ENCODE measurements at regions not wholly inside any gene's neighbourhood (a gene's known extent, or its start where the extent isn't known, plus 50 kb on each side); places are given as distances from the start of the nearest gene placed in this dataset.

- H3K27ac Mint-ChIP-seq, result no peak overlapping the region
- no peak for DNase-seq (ENCODE audit: low spot score)
Measured at GRCh38 chr14:65238456-65238855, 136.1 kb upstream of the MAX start.

DNA sequence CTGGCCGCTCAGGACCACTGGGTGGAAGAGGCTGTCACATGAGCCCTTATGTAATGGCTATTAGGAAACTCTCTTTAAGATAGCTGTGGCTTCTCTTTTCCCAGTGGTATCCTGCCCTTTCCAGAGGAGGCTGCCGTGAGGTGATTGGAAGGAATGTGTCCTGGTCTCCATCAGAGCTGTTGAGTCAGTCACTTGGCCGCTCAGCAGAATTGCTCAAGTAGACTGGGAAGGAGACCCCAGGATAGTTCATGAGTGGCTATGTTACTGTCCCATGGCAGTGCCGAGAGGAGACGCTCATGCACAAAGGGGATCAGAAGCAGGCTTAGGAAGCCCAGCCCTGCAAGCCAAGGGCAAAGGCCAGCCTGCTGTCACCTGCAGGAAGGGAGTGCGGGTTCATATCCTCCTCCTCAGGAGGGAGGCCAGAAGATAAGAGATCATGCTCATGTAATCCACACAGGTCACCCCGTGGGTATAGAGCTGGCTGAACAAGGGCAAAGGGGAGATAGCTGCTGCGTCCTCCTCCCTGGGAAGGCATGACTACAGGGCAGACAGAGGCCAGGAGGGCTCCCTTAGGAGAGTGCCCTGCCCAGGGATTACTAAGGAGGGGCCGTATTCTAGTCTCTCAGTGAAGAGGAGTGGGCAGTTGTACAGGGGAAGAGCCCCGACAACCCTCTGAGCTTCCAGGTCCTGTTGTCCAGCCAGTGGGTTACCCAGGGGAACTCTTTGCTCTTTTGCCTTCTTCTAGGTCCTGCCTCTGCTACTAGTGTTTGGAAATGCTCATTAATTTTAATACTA lies 137.0 kb upstream of the MAX start:
- DNase-seq (ENCODE audit: low spot score), result no peak
- Mint-ChIP-seq H3K36me3 (ENCODE audit: low read depth) (no peaks in the 10 kb centered on the region), H3K27me3 (ENCODE audit: low read depth) (no peaks in the 10 kb centered on the region), H3K9me3 (no peaks in the 10 kb centered on the region), H3K4me3 (no peak overlapping the region), H3K27ac (no peak overlapping the region), H3K4me1 (ENCODE audit: low read depth) (peaks cover 7% of the 10 kb centered on the region)

More at GRCh38 chr14:65238456-65238855, 136.1 kb upstream of the MAX start:
- Mint-ChIP-seq H3K9me3 (no peaks in the 10 kb centered on the region), H3K4me3 (no peak overlapping the region), H3K36me3 (ENCODE audit: low read depth) (no peaks in the 10 kb centered on the region), H3K4me1 (ENCODE audit: low read depth) (peaks cover 7% of the 10 kb centered on the region), H3K27me3 (ENCODE audit: low read depth) (no peaks in the 10 kb centered on the region)

GRCh38 chr14:65239938-65240296 lies 137.6 kb upstream of the MAX start:
- H3K36me3 Mint-ChIP-seq (ENCODE audit: low read depth), result no peaks in the 10 kb centered on the region
- no peaks in the 10 kb centered on the region for H3K9me3 Mint-ChIP-seq
- DNase-seq (ENCODE audit: low spot score), result no peak
- H3K27ac Mint-ChIP-seq, result no peak overlapping the region
- H3K27me3 Mint-ChIP-seq (ENCODE audit: low read depth), result no peaks in the 10 kb centered on the region
- no peak overlapping the region for H3K4me3 Mint-ChIP-seq
- peaks cover 7% of the 10 kb centered on the region for H3K4me1 Mint-ChIP-seq (ENCODE audit: low read depth)

GRCh38 chr14:65241125-65241752 lies 138.9 kb upstream of the MAX start:
- Mint-ChIP-seq H3K27me3 (ENCODE audit: low read depth) (no peaks in the 10 kb centered on the region), H3K4me1 (ENCODE audit: low read depth) (peaks cover 11% of the 10 kb centered on the region), H3K9me3 (peaks cover 4% of the 10 kb centered on the region), H3K4me3 (no peak overlapping the region), H3K27ac (no peak overlapping the region), H3K36me3 (ENCODE audit: low read depth) (no peaks in the 10 kb centered on the region)
- no peak for DNase-seq (ENCODE audit: low spot score)

GRCh38 chr14:65242732-65243134 lies 140.4 kb upstream of the MAX start:
- peaks cover 4% of the 10 kb centered on the region for H3K9me3 Mint-ChIP-seq
- DNase-seq (ENCODE audit: low spot score), result no peak
- no peak overlapping the region for H3K27ac Mint-ChIP-seq
- H3K4me1 Mint-ChIP-seq (ENCODE audit: low read depth), result peaks cover 9% of the 10 kb centered on the region
- no peak overlapping the region for H3K4me3 Mint-ChIP-seq
- H3K36me3 Mint-ChIP-seq (ENCODE audit: low read depth), result no peaks in the 10 kb centered on the region
- no peaks in the 10 kb centered on the region for H3K27me3 Mint-ChIP-seq (ENCODE audit: low read depth)

DNA sequence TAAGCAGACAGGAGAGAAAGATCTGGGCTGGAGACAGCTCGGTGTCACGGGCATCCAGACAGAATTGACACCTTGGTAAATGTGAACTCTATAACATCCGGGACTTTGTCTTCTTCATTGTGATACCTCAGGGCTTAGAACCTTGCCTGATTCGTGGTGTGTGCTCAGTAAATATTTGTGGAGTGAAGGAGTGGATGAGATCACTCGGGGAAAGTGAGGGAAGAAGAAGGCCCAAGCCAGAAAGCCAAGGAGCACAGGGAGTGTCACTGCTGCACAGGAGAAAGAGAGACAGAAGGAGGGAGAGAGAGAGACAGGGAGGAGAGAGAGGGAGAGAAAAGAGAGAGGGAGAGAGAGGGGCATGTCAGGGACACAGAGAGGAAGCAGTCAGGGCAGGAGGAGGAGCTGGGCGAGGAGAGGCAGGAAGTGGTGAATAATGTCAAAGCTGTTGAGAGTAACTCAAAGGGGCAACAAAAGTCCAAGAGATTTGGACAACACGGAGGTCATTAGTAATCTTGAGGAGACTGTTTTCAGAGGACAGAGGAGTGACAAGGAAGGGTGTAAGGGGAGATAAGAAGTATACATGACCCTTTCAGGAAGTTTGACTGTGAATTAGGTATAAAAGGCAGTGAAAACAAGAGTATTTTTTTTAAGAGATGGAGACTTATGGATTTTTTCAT lies 141.6 kb upstream of the MAX start:
- H3K4me3 Mint-ChIP-seq, result no peak overlapping the region
- H3K9me3 Mint-ChIP-seq, result peaks cover 4% of the 10 kb centered on the region
- H3K4me1 Mint-ChIP-seq (ENCODE audit: low read depth), result peaks cover 9% of the 10 kb centered on the region
- H3K36me3 Mint-ChIP-seq (ENCODE audit: low read depth), result no peaks in the 10 kb centered on the region
- H3K27ac Mint-ChIP-seq, result no peak overlapping the region
- no peak for DNase-seq (ENCODE audit: low spot score)
- H3K27me3 Mint-ChIP-seq (ENCODE audit: low read depth), result no peaks in the 10 kb centered on the region

GRCh38 chr14:65249471-65250161 lies 147.3 kb upstream of the MAX start:
- no peak for DNase-seq (ENCODE audit: low spot score)
- no peaks in the 10 kb centered on the region for H3K27me3 Mint-ChIP-seq (ENCODE audit: low read depth)
- peaks cover 4% of the 10 kb centered on the region for H3K9me3 Mint-ChIP-seq
- H3K27ac Mint-ChIP-seq, result no peak overlapping the region
- H3K4me1 Mint-ChIP-seq (ENCODE audit: low read depth), result peaks cover 8% of the 10 kb centered on the region
- no peaks in the 10 kb centered on the region for H3K36me3 Mint-ChIP-seq (ENCODE audit: low read depth)
- H3K4me3 Mint-ChIP-seq, result no peak overlapping the region

DNA sequence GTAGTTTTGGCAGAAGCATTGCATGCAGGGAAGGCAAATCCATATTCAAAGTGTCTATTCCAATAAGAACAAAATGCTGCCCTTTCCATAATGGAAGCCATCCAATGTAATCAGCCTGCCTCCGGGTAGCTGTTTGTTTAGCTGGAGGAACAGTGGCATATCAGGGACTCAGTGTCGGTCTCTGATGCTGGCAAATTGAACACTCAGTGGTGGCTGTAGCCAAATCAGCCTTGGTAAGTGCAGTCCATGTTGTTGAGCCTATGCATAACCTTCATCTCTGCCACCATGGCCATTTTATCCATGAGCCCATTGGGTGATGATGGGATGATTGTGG lies 147.8 kb upstream of the MAX start:
- Mint-ChIP-seq H3K27me3 (ENCODE audit: low read depth) (no peaks in the 10 kb centered on the region), H3K4me1 (ENCODE audit: low read depth) (peaks cover 12% of the 10 kb centered on the region), H3K9me3 (peaks cover 4% of the 10 kb centered on the region), H3K4me3 (no peak overlapping the region), H3K27ac (no peak overlapping the region), H3K36me3 (ENCODE audit: low read depth) (no peaks in the 10 kb centered on the region)
- no peak for DNase-seq (ENCODE audit: low spot score)

DNA sequence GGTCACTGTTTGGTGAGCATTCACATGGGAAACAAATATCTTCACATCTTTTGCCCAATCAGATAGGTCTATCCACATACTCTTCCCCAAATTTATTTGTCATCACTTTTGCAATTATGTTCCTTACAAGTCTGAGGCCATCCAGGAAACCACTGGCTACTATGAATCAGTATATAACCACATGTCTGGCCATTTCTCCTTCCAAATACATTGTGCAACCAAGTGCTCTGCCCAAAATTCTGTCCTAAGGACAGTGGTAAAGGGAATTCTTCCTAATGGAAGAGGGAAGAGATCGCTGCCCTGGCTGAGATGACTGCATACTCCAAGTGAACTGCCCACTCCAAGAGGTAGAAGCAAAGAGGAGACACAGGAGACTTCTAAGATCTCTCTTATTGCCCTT lies 148.9 kb upstream of the MAX start:
- Mint-ChIP-seq H3K27me3 (ENCODE audit: low read depth) (no peaks in the 10 kb centered on the region), H3K9me3 (no peaks in the 10 kb centered on the region), H3K36me3 (ENCODE audit: low read depth) (no peaks in the 10 kb centered on the region), H3K4me3 (no peak overlapping the region), H3K27ac (no peak overlapping the region), H3K4me1 (ENCODE audit: low read depth) (peaks cover 16% of the 10 kb centered on the region)
- no peak for DNase-seq (ENCODE audit: low spot score)

GRCh38 chr14:65252482-65253255 lies 150.4 kb upstream of the MAX start:
- Mint-ChIP-seq H3K4me1 (ENCODE audit: low read depth) (peaks cover 16% of the 10 kb centered on the region), H3K4me3 (no peak overlapping the region), H3K27ac (no peak overlapping the region), H3K9me3 (no peaks in the 10 kb centered on the region), H3K36me3 (ENCODE audit: low read depth) (no peaks in the 10 kb centered on the region), H3K27me3 (ENCODE audit: low read depth) (no peaks in the 10 kb centered on the region)
- no peak for DNase-seq (ENCODE audit: low spot score)

DNA sequence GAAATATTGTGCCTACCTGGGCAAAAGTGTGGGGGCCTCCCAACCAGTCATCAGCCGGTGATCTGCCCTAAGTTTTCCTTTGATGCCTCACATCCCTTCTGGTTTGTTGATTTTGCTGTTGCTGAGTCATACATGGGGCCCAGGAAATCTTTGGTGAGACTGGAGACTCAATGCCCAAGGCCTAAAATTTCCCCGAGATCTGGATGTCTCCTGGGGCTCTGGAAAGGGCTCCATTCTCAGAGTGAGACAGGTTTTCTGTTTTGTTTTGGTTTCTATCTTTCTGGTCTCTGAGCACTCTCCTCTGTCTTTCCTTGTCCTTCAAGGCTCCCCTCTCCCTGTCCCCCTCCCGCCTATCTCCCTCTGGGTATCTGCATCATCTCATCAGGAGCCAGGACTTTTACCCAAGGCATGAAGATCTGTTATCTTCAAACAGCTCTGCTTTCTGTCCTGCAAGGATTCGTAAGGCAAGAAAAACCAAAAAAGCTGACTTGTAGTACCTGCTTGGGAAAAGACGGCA lies 152.8 kb upstream of the MAX start:
- H3K27me3 Mint-ChIP-seq (ENCODE audit: low read depth), result peaks cover 5% of the 10 kb centered on the region
- peaks cover 20% of the 10 kb centered on the region for H3K4me1 Mint-ChIP-seq (ENCODE audit: low read depth)
- H3K4me3 Mint-ChIP-seq, result no peak overlapping the region
- H3K9me3 Mint-ChIP-seq, result peaks cover 9% of the 10 kb centered on the region
- peaks cover 4% of the 10 kb centered on the region for H3K36me3 Mint-ChIP-seq (ENCODE audit: low read depth)
- no peak for DNase-seq (ENCODE audit: low spot score)
- H3K27ac Mint-ChIP-seq, result no peak overlapping the region

DNA sequence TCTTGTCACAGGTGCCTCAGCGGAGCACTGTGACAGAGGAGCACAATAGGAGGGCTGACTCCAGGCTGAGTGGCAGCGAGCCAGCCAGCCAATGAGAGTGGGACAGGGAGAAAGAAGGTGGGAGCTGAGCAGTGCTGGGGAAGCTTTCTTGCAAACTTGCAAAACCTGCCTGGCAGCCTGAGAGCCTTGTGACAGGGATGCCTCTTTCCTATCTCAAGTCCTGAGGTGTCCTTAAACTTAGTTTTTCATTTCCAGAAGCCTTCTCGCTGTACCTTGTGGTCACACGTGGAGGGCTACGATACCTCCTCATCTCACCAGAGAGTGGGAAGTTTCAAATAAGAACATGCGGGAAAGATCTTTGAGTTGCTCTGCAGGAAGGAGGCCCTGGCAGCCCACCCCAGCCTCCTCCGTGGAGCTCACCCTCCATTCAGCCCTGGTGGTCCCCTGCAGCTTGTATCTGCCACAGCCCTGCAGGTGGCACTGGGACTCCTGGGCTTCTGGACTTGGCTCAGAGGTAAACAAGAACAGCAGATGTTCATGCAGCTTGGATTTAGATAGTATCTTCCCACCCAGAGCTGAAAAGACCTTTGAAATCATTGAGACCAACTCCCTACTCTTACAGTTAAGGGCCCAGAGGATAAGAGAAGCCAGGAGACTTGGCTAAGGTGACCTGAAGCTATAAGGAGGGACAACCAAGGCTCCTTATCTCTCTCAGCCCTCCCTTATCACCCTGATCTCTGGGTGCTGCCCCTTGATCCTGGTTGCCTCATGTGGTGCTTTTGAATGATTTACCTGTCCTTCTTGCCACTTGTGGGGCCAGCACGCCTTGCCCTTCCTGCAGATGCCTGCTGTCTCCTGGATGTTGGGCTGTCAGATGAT lies 153.5 kb upstream of the MAX start:
- H3K36me3 Mint-ChIP-seq (ENCODE audit: low read depth), result peaks cover 4% of the 10 kb centered on the region
- peaks cover 14% of the 10 kb centered on the region for H3K9me3 Mint-ChIP-seq
- H3K27me3 Mint-ChIP-seq (ENCODE audit: low read depth), result peaks cover 5% of the 10 kb centered on the region
- H3K4me3 Mint-ChIP-seq, result no peak overlapping the region
- H3K27ac Mint-ChIP-seq, result no peak overlapping the region
- peaks cover 23% of the 10 kb centered on the region for H3K4me1 Mint-ChIP-seq (ENCODE audit: low read depth)
- DNase-seq (ENCODE audit: low spot score), result no peak

DNA sequence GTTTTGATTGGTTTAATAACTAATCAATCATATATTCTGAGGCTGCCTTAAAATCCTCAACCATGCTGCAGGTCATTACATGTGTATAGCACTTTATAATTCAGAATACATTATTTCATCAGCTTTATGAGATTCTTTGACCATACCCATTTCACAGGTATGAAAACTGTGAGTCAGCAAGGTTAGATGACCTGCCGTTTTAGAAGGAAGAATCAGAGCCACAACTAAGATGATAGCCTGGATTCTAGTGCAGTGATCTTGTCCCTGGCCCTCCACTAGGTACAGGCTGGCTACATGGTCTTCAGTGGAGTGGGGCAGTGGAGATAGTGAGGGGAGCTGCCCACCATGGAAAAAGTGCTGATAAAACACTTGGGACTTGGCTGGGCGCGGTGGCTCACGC lies 154.4 kb upstream of the MAX start:
- H3K27me3 Mint-ChIP-seq (ENCODE audit: low read depth), result peaks cover 5% of the 10 kb centered on the region
- no peak overlapping the region for H3K27ac Mint-ChIP-seq
- H3K36me3 Mint-ChIP-seq (ENCODE audit: low read depth), result peaks cover 6% of the 10 kb centered on the region
- no peak for DNase-seq (ENCODE audit: low spot score)
- peaks cover 23% of the 10 kb centered on the region for H3K4me1 Mint-ChIP-seq (ENCODE audit: low read depth)
- peaks cover 14% of the 10 kb centered on the region for H3K9me3 Mint-ChIP-seq
- H3K4me3 Mint-ChIP-seq, result no peak overlapping the region

Data from T-helper 2 cell treated with Interferon-gamma antibody and Interleukin-4, amounts not matched to agents 5 μg/mL and 100 μg/mL, for 36 hours (primary cell).